ENCODE measurements at regions not wholly inside any gene's neighbourhood (a gene's known extent, or its start where the extent isn't known, plus 50 kb on each side); places are given as distances from the start of the nearest gene placed in this dataset.

- POLR2A ChIA-PET = no interaction called here
- no peaks in the 10 kb centered on the region for H3K9me3 ChIP-seq
- no peak overlapping the region for H3K27ac ChIP-seq
- H3K4me2 ChIP-seq = no peak overlapping the region
- no peak overlapping the region for H3K4me3 ChIP-seq
- TF ChIP-seq RNF2 (IDR thresholded peaks at IDR 0.05; ENCODE audit: borderline replicate concordance, low read depth) (no peak), CTCF (IDR thresholded peaks at IDR 0.05) (no peak), MAX (IDR thresholded peaks at IDR 0.05) (no peak), EHMT2 (IDR thresholded peaks at IDR 0.05; ENCODE audit: low read depth) (no peak), RFX5 (IDR thresholded peaks at IDR 0.05) (no peak), NFE2L2 (conservative IDR thresholded peaks at IDR 0.05; ENCODE audit: low read length) (no peak), HOXA7 (CRISPR knock-in tag; IDR thresholded peaks at IDR 0.05) (no peak), GATA3 (IDR thresholded peaks at IDR 0.05; ENCODE audit: borderline replicate concordance) (no peak), HOXB13 (CRISPR knock-in tag; IDR thresholded peaks at IDR 0.05; ENCODE audit: low read depth) (no peak), ZC3H11A (IDR thresholded peaks at IDR 0.05) (no peak), CEBPB (IDR thresholded peaks at IDR 0.05) (no peak), ESRRA (IDR thresholded peaks at IDR 0.05; ENCODE audit: borderline replicate concordance, low read length) (no peak), E2F6 (IDR thresholded peaks at IDR 0.05; ENCODE audit: borderline replicate concordance, low read depth) (no peak), HDAC2 (IDR thresholded peaks at IDR 0.05) (no peak), USF2 (IDR thresholded peaks at IDR 0.05) (no peak), REST (IDR thresholded peaks at IDR 0.05) (no peak), ZSCAN20 (CRISPR knock-in tag; IDR thresholded peaks at IDR 0.05) (no peak)
- ATAC-seq (no peak), DNase-seq (ENCODE audit: low read depth in 1 of 2, low spot score in 1 of 2) (no peak), FAIRE-seq (no peak)
- 68% methylated on average over 4 of the region's 6 CpGs for WGBS (ENCODE audit: missing lambda C conversion rate)
- H3K4me1 ChIP-seq = no peaks in the 10 kb centered on the region
- CTCF ChIA-PET = no interaction called here
These were observed 646.7 kb upstream of the CDH2 start for GRCh38 chr18:28823506-28824182.

GRCh38 chr18:28820353-28820752 lies 643.4 kb upstream of the CDH2 start:
- DNase-seq (ENCODE audit: low read depth in 1 of 2, low spot score in 1 of 2) = no peak
- no peak for ATAC-seq
- FAIRE-seq = no peak
- CTCF ChIA-PET = no interaction called here
- H3K9me3 ChIP-seq = no peaks in the 10 kb centered on the region
- no peak overlapping the region for H3K4me3 ChIP-seq
- H3K4me1 ChIP-seq = no peaks in the 10 kb centered on the region
- no peak overlapping the region for H3K27ac ChIP-seq
- no peak overlapping the region for H3K4me2 ChIP-seq
- TF ChIP-seq ZC3H11A (IDR thresholded peaks at IDR 0.05) = no peak
- 4% methylated on average over 1 of the region's 1 CpG for WGBS (ENCODE audit: missing lambda C conversion rate)
- POLR2A ChIA-PET = no interaction called here
